Upper lobe of right lung (tissue), 1 donor: ENCODE measurements at regions not wholly inside any gene's neighbourhood (a gene's known extent, or its start where the extent isn't known, plus 50 kb on each side); places are given as distances from the start of the nearest gene placed in this dataset.

Experiments
- ATAC-seq: fragments of 200-7000 bp; cut with Tn5 transposase; one replicate; pipeline ENCODE4 v1.9.1; 2020; ENCODE audit warnings: mild to moderate bottlenecking, moderate library complexity
- DNase-seq: peaks from one replicate; pipeline ENCODE4 v3.0.0-alpha.2; 2020
- H3K27ac ChIP-seq: fragments of 200-600 bp; one replicate; pipeline ENCODE4 v1.8.0; 2022
- H3K27me3 ChIP-seq: fragments of 200-600 bp; one replicate; pipeline ENCODE4 v1.8.0; 2022; ENCODE audit warnings: mild to moderate bottlenecking
- H3K36me3 ChIP-seq: fragments of 200-600 bp; one replicate; pipeline ENCODE4 v1.8.0; 2022
- H3K4me1 ChIP-seq: fragments of 200-600 bp; one replicate; pipeline ENCODE4 v1.8.0; 2022
- H3K4me3 ChIP-seq: fragments of 200-600 bp; one replicate; pipeline ENCODE4 v1.8.0; 2022; ENCODE audit warnings: mild to moderate bottlenecking
- H3K9me3 ChIP-seq: fragments of 200-600 bp; one replicate; pipeline ENCODE4 v1.8.0; 2022
- intact Hi-C: fragments of 100-400 bp; cut with DNase I; formaldehyde crosslinking; loops from one replicate; pipeline ENCODE4 v1.11.0; 2022
- TF ChIP-seq, protein P1 (sequence below): fragments of 200-600 bp; IDR thresholded peaks from one replicate; pipeline ENCODE4 v1.8.0; 2022; ENCODE audit warnings: antibody characterized with exemption
- donor health status: DM: no; HTN: yes; CAD: no; lungs with severe emphysema.

DNA sequence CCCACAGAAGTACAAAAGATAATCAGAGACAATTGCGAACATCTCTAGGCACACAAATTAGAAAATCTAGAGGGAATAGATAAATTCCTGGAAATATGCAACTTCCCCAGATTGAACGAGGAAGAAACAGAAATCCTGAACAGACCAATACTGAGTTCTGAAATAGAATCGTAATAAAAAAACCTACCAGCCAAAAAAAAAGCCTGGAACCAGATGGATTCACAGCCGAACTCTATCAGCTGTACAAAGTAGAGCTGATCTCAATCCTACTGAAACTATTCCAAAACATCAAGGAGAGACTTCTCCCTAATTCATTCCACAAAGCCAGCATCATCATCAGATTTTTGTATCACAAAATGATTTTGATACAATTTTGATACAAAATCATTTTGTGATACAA, 206.4 kb downstream of the REEP3 start:
- Histone ChIP-seq H3K4me3 (no peak overlapping the region), H3K9me3 (no peaks in the 10 kb centered on the region), H3K4me1 (peaks cover 6% of the 10 kb centered on the region), H3K27ac (no peak overlapping the region), H3K27me3 (no peaks in the 10 kb centered on the region), H3K36me3 (no peaks in the 10 kb centered on the region)
- ATAC-seq (no peak), DNase-seq (no peak)
- TF ChIP-seq, protein P1, sequence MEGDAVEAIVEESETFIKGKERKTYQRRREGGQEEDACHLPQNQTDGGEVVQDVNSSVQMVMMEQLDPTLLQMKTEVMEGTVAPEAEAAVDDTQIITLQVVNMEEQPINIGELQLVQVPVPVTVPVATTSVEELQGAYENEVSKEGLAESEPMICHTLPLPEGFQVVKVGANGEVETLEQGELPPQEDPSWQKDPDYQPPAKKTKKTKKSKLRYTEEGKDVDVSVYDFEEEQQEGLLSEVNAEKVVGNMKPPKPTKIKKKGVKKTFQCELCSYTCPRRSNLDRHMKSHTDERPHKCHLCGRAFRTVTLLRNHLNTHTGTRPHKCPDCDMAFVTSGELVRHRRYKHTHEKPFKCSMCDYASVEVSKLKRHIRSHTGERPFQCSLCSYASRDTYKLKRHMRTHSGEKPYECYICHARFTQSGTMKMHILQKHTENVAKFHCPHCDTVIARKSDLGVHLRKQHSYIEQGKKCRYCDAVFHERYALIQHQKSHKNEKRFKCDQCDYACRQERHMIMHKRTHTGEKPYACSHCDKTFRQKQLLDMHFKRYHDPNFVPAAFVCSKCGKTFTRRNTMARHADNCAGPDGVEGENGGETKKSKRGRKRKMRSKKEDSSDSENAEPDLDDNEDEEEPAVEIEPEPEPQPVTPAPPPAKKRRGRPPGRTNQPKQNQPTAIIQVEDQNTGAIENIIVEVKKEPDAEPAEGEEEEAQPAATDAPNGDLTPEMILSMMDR = no peak
- intact Hi-C loops = no loop called here

DNA sequence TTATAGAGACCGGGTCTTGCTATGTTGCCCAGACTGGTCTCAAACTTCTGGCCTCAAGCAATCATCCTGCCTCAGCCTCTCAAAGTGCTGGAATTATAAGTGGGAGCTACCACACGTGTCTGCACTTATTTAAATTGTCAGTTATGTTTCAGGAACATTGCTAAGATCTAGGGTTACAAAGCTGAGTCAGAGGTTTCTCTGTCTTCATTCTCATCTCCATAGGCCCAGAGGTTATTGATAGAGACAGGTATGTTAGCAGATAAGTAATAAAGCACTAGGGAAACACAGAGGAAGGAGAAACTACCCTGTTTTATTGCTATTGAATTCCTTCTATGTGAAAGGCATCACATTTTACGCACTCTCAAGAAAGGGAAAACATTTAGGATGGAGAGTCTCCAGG, 214.1 kb downstream of the REEP3 start:
- H3K27ac ChIP-seq = no peak overlapping the region
- DNase-seq (no peak), ATAC-seq (no peak)
- H3K36me3 ChIP-seq = no peaks in the 10 kb centered on the region
- intact Hi-C loops = no loop called here
- H3K4me3 ChIP-seq = no peak overlapping the region
- no peaks in the 10 kb centered on the region for H3K27me3 ChIP-seq
- no peaks in the 10 kb centered on the region for H3K4me1 ChIP-seq
- TF ChIP-seq, protein P1 = no peak
- no peaks in the 10 kb centered on the region for H3K9me3 ChIP-seq

DNA sequence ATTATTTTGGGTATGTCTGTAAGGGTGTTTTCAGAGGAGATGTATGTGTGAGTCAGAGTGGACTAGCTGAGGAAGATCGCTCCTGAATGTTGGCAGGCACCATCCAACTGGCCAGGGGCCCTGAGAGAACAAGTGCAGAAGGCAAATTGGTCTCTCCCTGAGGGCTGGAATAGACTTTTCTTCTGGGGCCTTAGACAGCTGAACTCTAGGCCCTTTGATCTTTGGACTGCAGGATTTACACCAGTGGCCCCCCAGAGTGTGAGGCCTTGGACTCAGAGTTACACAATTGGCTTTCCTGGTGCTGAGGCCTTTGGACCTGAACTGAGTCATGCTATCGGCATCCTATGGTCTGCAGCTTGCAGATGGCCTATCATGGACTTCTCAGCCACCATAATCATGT, 217.2 kb downstream of the REEP3 start:
- H3K9me3 ChIP-seq = no peaks in the 10 kb centered on the region
- ATAC-seq (no peak), DNase-seq (no peak)
- TF ChIP-seq, protein P1 = no peak
- no peaks in the 10 kb centered on the region for H3K27me3 ChIP-seq
- no peaks in the 10 kb centered on the region for H3K4me1 ChIP-seq
- intact Hi-C loops = no loop called here
- no peak overlapping the region for H3K27ac ChIP-seq
- no peak overlapping the region for H3K4me3 ChIP-seq
- H3K36me3 ChIP-seq = no peaks in the 10 kb centered on the region

DNA sequence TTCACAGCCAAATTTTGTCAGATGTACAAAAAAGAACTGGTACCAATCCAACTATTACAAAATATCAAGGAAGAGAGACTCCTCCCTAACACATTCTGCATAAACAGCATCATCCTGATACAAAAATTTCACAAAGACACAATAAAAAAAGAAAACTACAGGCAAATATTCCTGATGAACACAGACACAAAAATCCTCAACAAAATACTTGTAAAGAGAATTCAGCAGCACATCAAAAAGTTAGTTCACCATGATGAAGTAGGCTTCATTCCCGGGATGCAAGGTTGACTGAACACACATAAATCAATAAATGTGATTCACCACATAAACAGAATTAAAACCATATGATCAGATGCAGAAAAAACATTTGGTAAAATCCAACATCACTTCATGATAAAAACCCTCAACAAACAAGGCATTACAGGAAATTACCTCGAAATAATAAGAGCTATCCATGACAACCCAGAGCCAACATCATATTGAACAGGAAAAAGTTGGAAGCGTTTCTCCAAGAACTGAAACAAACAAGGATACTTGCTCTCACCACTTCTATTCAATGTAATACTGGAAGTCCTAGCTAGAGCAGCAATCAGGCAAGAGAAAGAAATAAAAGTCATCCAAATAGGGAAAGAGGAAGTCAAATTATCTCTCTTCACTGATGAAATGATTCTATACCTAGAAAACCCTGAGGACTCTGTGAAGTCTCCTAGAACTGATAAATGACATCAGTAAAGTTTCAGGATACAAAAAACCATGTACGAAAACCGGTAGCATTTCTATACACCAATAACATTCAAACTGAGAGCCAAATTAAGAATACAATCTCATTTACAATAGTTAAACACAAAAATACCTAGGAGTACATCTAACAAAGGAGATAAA, 223.1 kb downstream of the REEP3 start:
- H3K4me3 ChIP-seq = no peak overlapping the region
- intact Hi-C loops = no loop called here

DNA sequence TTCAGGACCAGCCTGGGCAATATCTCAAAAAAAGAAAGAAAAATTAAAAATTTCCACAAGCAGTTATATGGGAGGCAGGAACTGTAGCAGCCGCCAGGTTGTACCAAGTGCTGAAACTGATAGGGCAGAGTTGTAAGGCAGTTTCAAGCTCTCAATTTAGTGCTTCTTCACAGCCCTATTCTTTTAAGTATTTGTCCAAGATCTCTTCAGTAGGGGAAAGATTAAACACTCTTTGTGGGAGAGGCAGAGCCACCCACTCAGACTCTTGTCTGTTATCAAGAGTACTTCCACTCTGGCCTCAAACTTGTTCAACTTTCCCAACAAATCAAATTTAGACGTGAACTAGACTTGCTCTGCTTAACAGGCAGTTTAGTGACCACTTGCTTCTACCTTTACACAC, 228.7 kb downstream of the REEP3 start:
- Histone ChIP-seq H3K4me3 (no peak overlapping the region), H3K9me3 (no peaks in the 10 kb centered on the region), H3K27ac (no peak overlapping the region), H3K4me1 (no peaks in the 10 kb centered on the region), H3K27me3 (no peaks in the 10 kb centered on the region), H3K36me3 (no peaks in the 10 kb centered on the region)
- TF ChIP-seq, protein P1 = no peak
- ATAC-seq (peak; percentile 60), DNase-seq (no peak)
- intact Hi-C loops = no loop called here

More for the DNA sequence above, 223.1 kb downstream of the REEP3 start:
- Histone ChIP-seq H3K9me3 (no peaks in the 10 kb centered on the region), H3K27me3 (no peaks in the 10 kb centered on the region), H3K36me3 (no peaks in the 10 kb centered on the region), H3K27ac (no peak overlapping the region), H3K4me1 (no peaks in the 10 kb centered on the region)
- DNase-seq (no peak), ATAC-seq (no peak)
- TF ChIP-seq, protein P1 = no peak
